ENCODE measurements at regions not wholly inside any gene's neighbourhood (a gene's known extent, or its start where the extent isn't known, plus 50 kb on each side); places are given as distances from the start of the nearest gene placed in this dataset.
"Not testable (repeated sequence)": the region's sequence is repeated elsewhere in the genome, so short reads cannot be mapped to it uniquely, and the experiment has no call there.

GRCh38 chr2:47636176-47636575 lies 65.4 kb upstream of the KCNK12 start:
- in situ Hi-C loops (cut with HindIII; ENCODE audit: low pct_unique_long_range_greater_than_20kb, low sequenced_read_pairs) = no loop called here

GRCh38 chr2:47632754-47633153 lies 62.0 kb upstream of the KCNK12 start:
- in situ Hi-C loops (cut with HindIII; ENCODE audit: low pct_unique_long_range_greater_than_20kb, low sequenced_read_pairs) = no loop called here
- DNase-seq (ENCODE audit: low read depth, low spot score) = no peak

More at GRCh38 chr2:47636176-47636575, 65.4 kb upstream of the KCNK12 start:
- DNase-seq (ENCODE audit: low read depth, low spot score) = no peak

GRCh38 chr2:47631792-47632398 lies 61.1 kb upstream of the KCNK12 start:
- in situ Hi-C loops (cut with HindIII; ENCODE audit: low pct_unique_long_range_greater_than_20kb, low sequenced_read_pairs) = no loop called here

GRCh38 chr2:47631306-47631705 lies 60.5 kb upstream of the KCNK12 start:
- in situ Hi-C loops (cut with HindIII; ENCODE audit: low pct_unique_long_range_greater_than_20kb, low sequenced_read_pairs) = no loop called here

More at GRCh38 chr2:47631792-47632398, 61.1 kb upstream of the KCNK12 start:
- no peak for DNase-seq (ENCODE audit: low read depth, low spot score)

GRCh38 chr2:47629501-47630460 lies 59.0 kb upstream of the KCNK12 start:
- in situ Hi-C loops (cut with HindIII; ENCODE audit: low pct_unique_long_range_greater_than_20kb, low sequenced_read_pairs) = no loop called here

More at GRCh38 chr2:47631306-47631705, 60.5 kb upstream of the KCNK12 start:
- no peak for DNase-seq (ENCODE audit: low read depth, low spot score)

GRCh38 chr2:47628904-47629303 lies 58.1 kb upstream of the KCNK12 start:
- DNase-seq (ENCODE audit: low read depth, low spot score) = no peak
- in situ Hi-C loops (cut with HindIII; ENCODE audit: low pct_unique_long_range_greater_than_20kb, low sequenced_read_pairs) = no loop called here

More at GRCh38 chr2:47629501-47630460, 59.0 kb upstream of the KCNK12 start:
- DNase-seq (ENCODE audit: low read depth, low spot score) = no peak

- in situ Hi-C loops (cut with HindIII; ENCODE audit: low pct_unique_long_range_greater_than_20kb, low sequenced_read_pairs) = no loop called here
- no peak for DNase-seq (ENCODE audit: low read depth, low spot score)
Observed at GRCh38 chr2:47626664-47627063, 55.9 kb upstream of the KCNK12 start.

- DNase-seq (ENCODE audit: low read depth, low spot score); in situ Hi-C loops (cut with HindIII; ENCODE audit: low pct_unique_long_range_greater_than_20kb, low sequenced_read_pairs): not testable (repeated sequence)
Observed at GRCh38 chr2:47623140-47623539, 52.4 kb upstream of the KCNK12 start.

GRCh38 chr2:47620770-47621437 lies 50.1 kb upstream of the KCNK12 start:
- in situ Hi-C loops (cut with HindIII; ENCODE audit: low pct_unique_long_range_greater_than_20kb, low sequenced_read_pairs) = no loop called here
- no peak for DNase-seq (ENCODE audit: low read depth, low spot score)

Data from SK-MEL-5 (cell line).